Natural killer cell (primary cell): ENCODE measurements at regions not wholly inside any gene's neighbourhood (a gene's known extent, or its start where the extent isn't known, plus 50 kb on each side); places are given as distances from the start of the nearest gene placed in this dataset.

ENCODE experiments used
- ATAC-seq, 3 donors: fragments of 150-1000 bp in 2 of 3; fragments of 200-7000 bp in 1 of 3; cut with Tn5 transposase; 1 replicate in 1 of 3; 2 replicates in 2 of 3; pipeline ENCODE4 v1.10.0; 2021; ENCODE audit warnings: mild to moderate bottlenecking in 2 of 3, moderate library complexity in 2 of 3
- DNase-seq, 2 donors: peaks; one replicate each; pipeline versions ENCODE4 v3.0.0 to v3.0.0-alpha.2; 2013 to 2021; ENCODE audit warnings: mixed read lengths in 1 of 2
- H3K27ac ChIP-seq: one replicate; pipeline ENCODE4 v1.5.1; 2013; ENCODE audit warnings: mild to moderate bottlenecking, low read length
- H3K27me3 ChIP-seq: one replicate; pipeline ENCODE4 v1.6.1; 2013; ENCODE audit warnings: low read length; ENCODE audit not compliant: control insufficient read depth, insufficient read depth
- H3K36me3 ChIP-seq: one replicate; pipeline ENCODE4 v1.6.1; 2013; ENCODE audit warnings: low read length; ENCODE audit not compliant: control insufficient read depth, insufficient read depth
- H3K4me1 ChIP-seq: one replicate; pipeline ENCODE4 v1.6.1; 2013; ENCODE audit warnings: low read length; ENCODE audit not compliant: control insufficient read depth, insufficient read depth
- H3K4me3 ChIP-seq: one replicate; pipeline ENCODE4 v1.5.1; 2013; ENCODE audit warnings: low read length
- H3K9me3 ChIP-seq: one replicate; pipeline ENCODE4 v1.6.1; 2013; ENCODE audit warnings: low read length; ENCODE audit not compliant: control insufficient read depth, insufficient read depth
- H3K27ac Mint-ChIP-seq, 2 donors: one replicate each; pipeline ENCODE4 v1.8.0; 2022; ENCODE audit warnings: mild to moderate bottlenecking in 2 of 2, mixed read lengths in 2 of 2, moderate library complexity in 1 of 2
- H3K27me3 Mint-ChIP-seq, 2 donors: one replicate each; pipeline ENCODE4 v1.8.0; 2022; ENCODE audit warnings: low read depth in 2 of 2, mixed read lengths in 2 of 2
- H3K36me3 Mint-ChIP-seq: one replicate; pipeline ENCODE4 v1.8.0; 2022; ENCODE audit warnings: mixed read lengths
- H3K4me1 Mint-ChIP-seq, 2 donors: one replicate each; pipeline ENCODE4 v1.8.0; 2022; ENCODE audit warnings: mixed read lengths in 2 of 2
- H3K4me3 Mint-ChIP-seq: one replicate; pipeline ENCODE4 v1.8.0; 2022; ENCODE audit warnings: mild to moderate bottlenecking, moderate library complexity, mixed read lengths
- H3K9me3 Mint-ChIP-seq, 2 donors: one replicate each; pipeline ENCODE4 v1.8.0; 2022; ENCODE audit warnings: mixed read lengths in 2 of 2
- WGBS: methylation state at CpG from one replicate; pipeline ENCODE4 v1.1.7; 2013; ENCODE audit warnings: missing lambda C conversion rate; ENCODE audit not compliant: insufficient coverage; 5-methylcytosine and 5-hydroxymethylcytosine counted together
- intact Hi-C: fragments of 100-400 bp; cut with micrococcal nuclease; formaldehyde crosslinking; loops from one replicate; pipeline ENCODE4 v1.14.2; 2022
- TF ChIP-seq, protein P1 (sequence below): fragments of 200-600 bp; IDR thresholded peaks from one replicate; pipeline ENCODE4 v1.8.0; 2022; ENCODE audit warnings: antibody characterized with exemption

DNA sequence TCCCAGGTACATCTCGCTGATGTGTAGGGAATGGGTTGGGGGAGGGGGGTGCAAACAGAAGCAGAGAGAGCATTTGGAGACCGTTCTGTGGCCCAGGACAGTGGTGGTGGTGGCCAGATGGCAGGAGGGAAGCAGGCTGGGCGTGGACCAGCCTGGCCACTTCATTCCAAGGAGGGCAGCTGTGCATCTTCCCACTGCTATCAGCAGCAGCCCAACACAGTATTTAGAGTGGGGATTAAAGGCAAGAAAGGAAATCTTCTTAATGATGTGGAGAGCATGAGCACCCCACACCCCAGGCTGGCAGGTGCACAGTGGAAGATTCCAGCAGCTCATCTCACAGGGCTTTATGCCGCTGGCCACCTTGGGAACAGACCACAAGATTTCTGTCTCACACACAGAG lies 198.7 kb downstream of the NPHP4 start:
- H3K36me3 Mint-ChIP-seq = no peaks in the 10 kb centered on the region
- no peak overlapping the region for H3K27ac Mint-ChIP-seq
- Histone ChIP-seq H3K27me3 (no peaks in the 10 kb centered on the region), H3K4me3 (no peak overlapping the region), H3K9me3 (no peaks in the 10 kb centered on the region), H3K4me1 (no peaks in the 10 kb centered on the region), H3K27ac (no peak overlapping the region), H3K36me3 (no peaks in the 10 kb centered on the region)
- H3K4me3 Mint-ChIP-seq = no peak overlapping the region
- TF ChIP-seq, protein P1, sequence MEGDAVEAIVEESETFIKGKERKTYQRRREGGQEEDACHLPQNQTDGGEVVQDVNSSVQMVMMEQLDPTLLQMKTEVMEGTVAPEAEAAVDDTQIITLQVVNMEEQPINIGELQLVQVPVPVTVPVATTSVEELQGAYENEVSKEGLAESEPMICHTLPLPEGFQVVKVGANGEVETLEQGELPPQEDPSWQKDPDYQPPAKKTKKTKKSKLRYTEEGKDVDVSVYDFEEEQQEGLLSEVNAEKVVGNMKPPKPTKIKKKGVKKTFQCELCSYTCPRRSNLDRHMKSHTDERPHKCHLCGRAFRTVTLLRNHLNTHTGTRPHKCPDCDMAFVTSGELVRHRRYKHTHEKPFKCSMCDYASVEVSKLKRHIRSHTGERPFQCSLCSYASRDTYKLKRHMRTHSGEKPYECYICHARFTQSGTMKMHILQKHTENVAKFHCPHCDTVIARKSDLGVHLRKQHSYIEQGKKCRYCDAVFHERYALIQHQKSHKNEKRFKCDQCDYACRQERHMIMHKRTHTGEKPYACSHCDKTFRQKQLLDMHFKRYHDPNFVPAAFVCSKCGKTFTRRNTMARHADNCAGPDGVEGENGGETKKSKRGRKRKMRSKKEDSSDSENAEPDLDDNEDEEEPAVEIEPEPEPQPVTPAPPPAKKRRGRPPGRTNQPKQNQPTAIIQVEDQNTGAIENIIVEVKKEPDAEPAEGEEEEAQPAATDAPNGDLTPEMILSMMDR = no peak
- no peaks in the 10 kb centered on the region for H3K4me1 Mint-ChIP-seq
- peaks cover 0 to 2% of the 10 kb centered on the region in 2 donors for H3K9me3 Mint-ChIP-seq
- no peak for DNase-seq
- intact Hi-C loops = no loop called here
- ATAC-seq = no peak
- WGBS = 71% methylated on average over 4 of the region's 4 CpGs
- H3K27me3 Mint-ChIP-seq = peaks cover 3 to 7% of the 10 kb centered on the region in 2 donors

DNA sequence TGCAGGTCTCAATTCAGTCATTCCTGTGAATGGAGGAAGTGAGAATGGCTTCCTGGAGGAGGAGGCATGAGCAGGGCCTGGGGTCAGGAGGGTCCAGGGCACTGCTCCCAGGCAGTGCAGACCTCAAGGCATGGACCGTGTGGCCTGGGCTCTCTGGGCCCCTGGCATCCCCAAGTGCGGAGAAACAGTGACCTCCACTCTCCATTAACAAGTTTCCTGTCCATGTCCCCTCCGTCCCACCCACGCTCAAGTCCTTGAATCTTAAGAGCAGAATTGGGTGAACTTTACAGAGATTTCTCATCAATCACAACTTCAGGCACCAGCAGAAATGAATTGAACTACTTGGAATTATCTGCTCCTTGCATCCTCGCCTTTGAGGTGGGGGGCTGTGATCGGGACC lies 211.1 kb downstream of the NPHP4 start:
- Mint-ChIP-seq H3K9me3 (no peaks in the 10 kb centered on the region), H3K27ac (no peak overlapping the region), H3K4me3 (no peak overlapping the region), H3K4me1 (no peaks in the 10 kb centered on the region), H3K27me3 (peaks cover 3 to 15% of the 10 kb centered on the region in 2 donors), H3K36me3 (no peaks in the 10 kb centered on the region)
- intact Hi-C loops = no loop called here
- no peaks in the 10 kb centered on the region for H3K9me3 ChIP-seq
- TF ChIP-seq, protein P1 = no peak
- no peak overlapping the region for H3K4me3 ChIP-seq
- 84% methylated on average over 4 of the region's 6 CpGs for WGBS
- H3K36me3 ChIP-seq = no peaks in the 10 kb centered on the region
- no peaks in the 10 kb centered on the region for H3K4me1 ChIP-seq
- H3K27me3 ChIP-seq = no peaks in the 10 kb centered on the region
- H3K27ac ChIP-seq = no peak overlapping the region
- no peak for ATAC-seq
- DNase-seq = no peak

DNA sequence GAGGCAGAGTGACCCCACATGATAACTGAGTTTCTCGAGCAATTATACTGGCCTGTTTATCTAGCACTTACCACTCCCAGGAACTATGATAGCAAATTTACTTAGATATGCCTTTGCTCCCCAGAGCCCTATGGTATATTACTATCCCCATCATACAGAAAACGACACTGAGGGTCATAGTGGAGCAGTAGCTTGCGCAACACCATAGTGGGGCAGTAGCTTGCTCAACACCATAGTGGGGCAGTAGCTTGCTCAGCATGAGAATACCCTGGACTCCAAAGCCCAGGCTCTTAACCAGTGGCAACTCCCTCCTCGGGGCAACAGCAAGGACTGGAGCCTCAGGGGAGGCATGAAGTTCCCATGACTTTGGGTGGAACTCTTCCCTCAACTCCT lies 211.9 kb downstream of the NPHP4 start:
- H3K27me3 Mint-ChIP-seq = peaks cover 3 to 15% of the 10 kb centered on the region in 2 donors
- H3K9me3 Mint-ChIP-seq = no peaks in the 10 kb centered on the region
- Histone ChIP-seq H3K27me3 (no peaks in the 10 kb centered on the region), H3K9me3 (no peaks in the 10 kb centered on the region), H3K36me3 (no peaks in the 10 kb centered on the region), H3K4me3 (no peak overlapping the region), H3K27ac (no peak overlapping the region), H3K4me1 (no peaks in the 10 kb centered on the region)
- H3K4me1 Mint-ChIP-seq = no peaks in the 10 kb centered on the region
- DNase-seq (no peak), ATAC-seq (no peak)
- no peak overlapping the region for H3K4me3 Mint-ChIP-seq
- H3K36me3 Mint-ChIP-seq = no peaks in the 10 kb centered on the region
- H3K27ac Mint-ChIP-seq = no peak overlapping the region
- intact Hi-C loops = no loop called here
- TF ChIP-seq, protein P1 = no peak
- WGBS = 87% methylated on average over 4 of the region's 4 CpGs

DNA sequence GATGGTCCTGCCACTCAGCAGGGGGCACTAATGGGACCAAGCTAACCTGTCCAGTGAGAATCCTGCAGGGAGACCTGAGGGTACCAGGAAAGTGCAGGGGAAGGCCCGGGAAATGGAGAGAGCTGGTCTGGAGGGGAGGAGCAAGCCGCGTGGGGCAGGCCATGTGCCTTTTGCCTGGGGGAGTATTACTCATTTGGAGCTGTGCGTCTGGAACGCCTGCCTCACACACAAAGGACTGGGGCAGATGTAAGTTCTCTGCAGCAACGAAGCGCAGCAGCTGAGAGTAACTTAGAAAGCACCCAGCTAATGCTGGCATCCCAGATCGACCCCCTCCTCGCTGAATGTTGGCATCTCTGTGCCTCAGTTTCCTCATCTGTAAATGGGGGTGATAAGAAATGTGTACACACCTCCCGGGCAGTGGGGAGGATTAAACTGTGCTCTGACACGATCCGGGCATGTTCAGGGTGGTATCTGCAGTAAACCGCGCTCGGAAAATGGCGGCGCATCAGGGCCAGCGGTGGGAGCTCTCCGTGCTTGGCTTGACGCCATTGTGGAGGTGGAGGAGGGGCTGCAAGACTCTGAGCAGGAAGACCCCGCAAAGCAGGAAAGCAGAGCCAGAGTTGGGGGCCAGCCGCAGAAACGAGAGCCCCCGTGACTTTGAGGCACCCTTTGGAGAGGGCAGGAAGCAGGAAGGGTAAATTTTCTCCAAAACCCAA lies 212.5 kb downstream of the NPHP4 start:
- no peak overlapping the region for H3K27ac ChIP-seq
- no peaks in the 10 kb centered on the region for H3K4me1 Mint-ChIP-seq
- ATAC-seq = no peak
- no peak overlapping the region for H3K4me3 ChIP-seq
- no peaks in the 10 kb centered on the region for H3K36me3 ChIP-seq
- H3K9me3 ChIP-seq = no peaks in the 10 kb centered on the region
- no peak overlapping the region for H3K27ac Mint-ChIP-seq
- WGBS = 90% methylated on average over 24 of the region's 24 CpGs
- no peaks in the 10 kb centered on the region for H3K36me3 Mint-ChIP-seq
- H3K4me3 Mint-ChIP-seq = no peak overlapping the region
- TF ChIP-seq, protein P1 = no peak
- peaks cover 3 to 15% of the 10 kb centered on the region in 2 donors for H3K27me3 Mint-ChIP-seq
- DNase-seq = no peak
- H3K4me1 ChIP-seq = no peaks in the 10 kb centered on the region
- intact Hi-C loops = no loop called here
- no peaks in the 10 kb centered on the region for H3K27me3 ChIP-seq
- no peaks in the 10 kb centered on the region for H3K9me3 Mint-ChIP-seq
